ENCODE measurements at regions not wholly inside any gene's neighbourhood (a gene's known extent, or its start where the extent isn't known, plus 50 kb on each side); places are given as distances from the start of the nearest gene placed in this dataset.

GRCh38 chr4:167428156-167428555, 193.9 kb upstream of the SPOCK3 start:
- Histone ChIP-seq H3K27ac (ENCODE audit: low read depth, low read length) (no peak overlapping the region), H3K4me2 (ENCODE audit: insufficient read depth, low read length) (no peak overlapping the region), H3K36me3 (ENCODE audit: insufficient read depth, low read length) (no peaks in the 10 kb centered on the region), H3K27me3 (ENCODE audit: insufficient read depth, low read length) (no peaks in the 10 kb centered on the region), H4K20me1 (ENCODE audit: insufficient read depth, low read length) (no peaks in the 10 kb centered on the region), H3K79me2 (ENCODE audit: insufficient read depth, low read length) (no peaks in the 10 kb centered on the region), H2AFZ (ENCODE audit: low read length) (no peak overlapping the region), H3K4me1 (ENCODE audit: insufficient read depth, low read length) (no peaks in the 10 kb centered on the region), H3K9me3 (ENCODE audit: low read depth, low read length) (peaks cover 6% of the 10 kb centered on the region), H3K4me3 (ENCODE audit: insufficient read depth, low read length) (no peak overlapping the region)
- no peak for TF ChIP-seq CTCF (IDR thresholded peaks at IDR 0.05; ENCODE audit: extremely low read depth, low read depth, low read length)
- DNase-seq (ENCODE audit: insufficient read length, low spot score, missing footprints): no peak

- H3K27ac ChIP-seq (ENCODE audit: low read depth, low read length): no peak overlapping the region
- peaks cover 2% of the 10 kb centered on the region for H3K9me3 ChIP-seq (ENCODE audit: low read depth, low read length)
- no peaks in the 10 kb centered on the region for H3K4me1 ChIP-seq (ENCODE audit: insufficient read depth, low read length)
- no peak for TF ChIP-seq CTCF (IDR thresholded peaks at IDR 0.05; ENCODE audit: extremely low read depth, low read depth, low read length)
- H2AFZ ChIP-seq (ENCODE audit: low read length): no peak overlapping the region
- no peaks in the 10 kb centered on the region for H3K27me3 ChIP-seq (ENCODE audit: insufficient read depth, low read length)
- no peak overlapping the region for H3K4me3 ChIP-seq (ENCODE audit: insufficient read depth, low read length)
- no peaks in the 10 kb centered on the region for H4K20me1 ChIP-seq (ENCODE audit: insufficient read depth, low read length)
- no peak overlapping the region for H3K4me2 ChIP-seq (ENCODE audit: insufficient read depth, low read length)
- DNase-seq (ENCODE audit: insufficient read length, low spot score, missing footprints): no peak
- no peaks in the 10 kb centered on the region for H3K79me2 ChIP-seq (ENCODE audit: insufficient read depth, low read length)
- no peaks in the 10 kb centered on the region for H3K36me3 ChIP-seq (ENCODE audit: insufficient read depth, low read length)
These were observed 197.1 kb upstream of the SPOCK3 start for GRCh38 chr4:167431371-167431770.

- Histone ChIP-seq H3K79me2 (ENCODE audit: insufficient read depth, low read length) (no peaks in the 10 kb centered on the region), H3K9me3 (ENCODE audit: low read depth, low read length) (peaks cover 2% of the 10 kb centered on the region), H3K36me3 (ENCODE audit: insufficient read depth, low read length) (no peaks in the 10 kb centered on the region), H3K4me1 (ENCODE audit: insufficient read depth, low read length) (no peaks in the 10 kb centered on the region), H3K27ac (ENCODE audit: low read depth, low read length) (no peak overlapping the region), H3K27me3 (ENCODE audit: insufficient read depth, low read length) (no peaks in the 10 kb centered on the region), H4K20me1 (ENCODE audit: insufficient read depth, low read length) (no peaks in the 10 kb centered on the region), H2AFZ (ENCODE audit: low read length) (no peak overlapping the region), H3K4me3 (ENCODE audit: insufficient read depth, low read length) (no peak overlapping the region), H3K4me2 (ENCODE audit: insufficient read depth, low read length) (no peak overlapping the region)
- no peak for DNase-seq (ENCODE audit: insufficient read length, low spot score, missing footprints)
- no peak for TF ChIP-seq CTCF (IDR thresholded peaks at IDR 0.05; ENCODE audit: extremely low read depth, low read depth, low read length)
These were observed 201.5 kb upstream of the SPOCK3 start for GRCh38 chr4:167435786-167436185.

- no peaks in the 10 kb centered on the region for H3K9me3 ChIP-seq (ENCODE audit: low read depth, low read length)
- no peak overlapping the region for H3K4me3 ChIP-seq (ENCODE audit: insufficient read depth, low read length)
- no peaks in the 10 kb centered on the region for H3K27me3 ChIP-seq (ENCODE audit: insufficient read depth, low read length)
- H3K36me3 ChIP-seq (ENCODE audit: insufficient read depth, low read length): no peaks in the 10 kb centered on the region
- no peak for DNase-seq (ENCODE audit: insufficient read length, low spot score, missing footprints)
- no peak overlapping the region for H3K27ac ChIP-seq (ENCODE audit: low read depth, low read length)
- no peaks in the 10 kb centered on the region for H3K4me1 ChIP-seq (ENCODE audit: insufficient read depth, low read length)
- TF ChIP-seq CTCF (IDR thresholded peaks at IDR 0.05; ENCODE audit: extremely low read depth, low read depth, low read length): no peak
- H3K4me2 ChIP-seq (ENCODE audit: insufficient read depth, low read length): no peak overlapping the region
- H2AFZ ChIP-seq (ENCODE audit: low read length): no peak overlapping the region
- H4K20me1 ChIP-seq (ENCODE audit: insufficient read depth, low read length): no peaks in the 10 kb centered on the region
- no peaks in the 10 kb centered on the region for H3K79me2 ChIP-seq (ENCODE audit: insufficient read depth, low read length)
These were observed 209.5 kb upstream of the SPOCK3 start for GRCh38 chr4:167443841-167444240.
